HL-60 (cell line): ENCODE measurements at regions not wholly inside any gene's neighbourhood (a gene's known extent, or its start where the extent isn't known, plus 50 kb on each side); places are given as distances from the start of the nearest gene placed in this dataset.

Experiments
- DNase-seq, 2 experiments: peaks; one replicate each; pipeline ENCODE4 v3.0.0-alpha.2; 2010 to 2020; ENCODE audit warnings: low read depth in 1 of 2, low spot score in 1 of 2
- H3K27ac ChIP-seq: fragments of 250-450 bp; sonication (Bioruptor Pico); replicated peaks from 2 replicates; pipeline ENCODE4 v1.5.1; 2020; ENCODE audit warnings: mild to moderate bottlenecking, moderate library complexity
- H3K27me3 ChIP-seq: fragments of 250-450 bp; sonication (Bioruptor Pico); 2 replicates; pipeline ENCODE4 v1.5.1; 2021; ENCODE audit warnings: mild to moderate bottlenecking, moderate library complexity; ENCODE audit not compliant: insufficient read depth, poor library complexity, severe bottlenecking
- H3K4me3 ChIP-seq: replicated peaks from 2 replicates; pipeline ENCODE4 v1.5.1; 2011; ENCODE audit warnings: mild to moderate bottlenecking, control low read depth, low read length; ENCODE audit not compliant: insufficient read depth
- CTCF ChIP-seq: IDR thresholded peaks from one replicate; pipeline ENCODE4 v1.5.1; 2011; ENCODE audit warnings: low read length, control low read depth, inconsistent platforms; ENCODE audit not compliant: insufficient read depth
- GABPA ChIP-seq: IDR thresholded peaks from 2 replicates; pipeline ENCODE4 v1.6.1; 2012; ENCODE audit warnings: low read depth
- POLR2AphosphoS5 ChIP-seq: IDR thresholded peaks from 2 replicates; pipeline ENCODE4 v1.6.1; 2012; ENCODE audit warnings: low read depth
- REST ChIP-seq: IDR thresholded peaks from 2 replicates; pipeline ENCODE4 v1.6.1; 2012; ENCODE audit warnings: low read depth; ENCODE audit not compliant: insufficient replicate concordance
- SPI1 ChIP-seq: IDR thresholded peaks from 2 replicates; pipeline ENCODE4 v1.6.1; 2012; ENCODE audit warnings: low read depth, mild to moderate bottlenecking, borderline replicate concordance

- H3K27ac ChIP-seq: no peak overlapping the region
- H3K4me3 ChIP-seq: no peak overlapping the region
- H3K27me3 ChIP-seq: peaks cover 3% of the 10 kb centered on the region
- no peak for DNase-seq
- TF ChIP-seq CTCF (no peak), GABPA (no peak), POLR2AphosphoS5 (no peak), REST (no peak)
Measured at GRCh38 chr6:167392631-167393316, 67.9 kb downstream of the TTLL2 start.

- Histone ChIP-seq H3K27ac (no peak overlapping the region), H3K4me3 (no peak overlapping the region), H3K27me3 (peaks cover 3% of the 10 kb centered on the region)
- DNase-seq: no peak
- TF ChIP-seq POLR2AphosphoS5 (no peak), SPI1 (no peak), REST (no peak), CTCF (no peak), GABPA (no peak)
Measured at GRCh38 chr6:167393731-167394130, 68.8 kb downstream of the TTLL2 start.

- peaks cover 3% of the 10 kb centered on the region for H3K27me3 ChIP-seq
- H3K27ac ChIP-seq: no peak overlapping the region
- no peak for DNase-seq
- H3K4me3 ChIP-seq: no peak overlapping the region
- no peak for TF ChIP-seq CTCF
- TF ChIP-seq REST: no peak
- TF ChIP-seq GABPA: no peak
- no peak for TF ChIP-seq POLR2AphosphoS5
- TF ChIP-seq SPI1: no peak
Measured at GRCh38 chr6:167394339-167394738, 69.5 kb downstream of the TTLL2 start.
